ENCODE measurements at regions not wholly inside any gene's neighbourhood (a gene's known extent, or its start where the extent isn't known, plus 50 kb on each side); places are given as distances from the start of the nearest gene placed in this dataset.

DNA sequence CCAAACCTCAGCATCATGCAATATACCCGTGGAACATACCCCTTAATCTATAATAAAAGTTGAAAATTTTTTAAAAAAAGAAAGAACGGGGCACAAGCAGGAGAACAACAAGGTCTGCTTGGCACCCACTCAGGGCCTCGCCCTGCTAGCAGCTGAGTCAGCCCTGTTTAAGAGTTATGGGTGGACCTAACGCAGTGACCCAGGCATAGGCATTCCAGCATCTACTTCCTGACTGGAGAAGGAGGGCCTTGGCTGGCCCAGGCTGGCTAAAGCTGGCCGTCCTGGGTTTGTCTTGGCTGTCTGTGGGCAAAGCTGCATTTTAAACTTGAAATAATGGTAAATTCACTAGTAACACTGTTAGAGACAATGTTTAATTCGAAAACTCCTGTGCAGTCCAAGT lies 236.7 kb upstream of the PGRMC2 start:
- DNase-seq = no peak

- no peak for DNase-seq
Measured at GRCh38 chr4:128521648-128522111, 234.1 kb upstream of the PGRMC2 start.

- no peak for DNase-seq
Measured at GRCh38 chr4:128521156-128521555, 233.5 kb upstream of the PGRMC2 start.

- no peak for DNase-seq
Measured at GRCh38 chr4:128519163-128519830, 231.7 kb upstream of the PGRMC2 start.

DNA sequence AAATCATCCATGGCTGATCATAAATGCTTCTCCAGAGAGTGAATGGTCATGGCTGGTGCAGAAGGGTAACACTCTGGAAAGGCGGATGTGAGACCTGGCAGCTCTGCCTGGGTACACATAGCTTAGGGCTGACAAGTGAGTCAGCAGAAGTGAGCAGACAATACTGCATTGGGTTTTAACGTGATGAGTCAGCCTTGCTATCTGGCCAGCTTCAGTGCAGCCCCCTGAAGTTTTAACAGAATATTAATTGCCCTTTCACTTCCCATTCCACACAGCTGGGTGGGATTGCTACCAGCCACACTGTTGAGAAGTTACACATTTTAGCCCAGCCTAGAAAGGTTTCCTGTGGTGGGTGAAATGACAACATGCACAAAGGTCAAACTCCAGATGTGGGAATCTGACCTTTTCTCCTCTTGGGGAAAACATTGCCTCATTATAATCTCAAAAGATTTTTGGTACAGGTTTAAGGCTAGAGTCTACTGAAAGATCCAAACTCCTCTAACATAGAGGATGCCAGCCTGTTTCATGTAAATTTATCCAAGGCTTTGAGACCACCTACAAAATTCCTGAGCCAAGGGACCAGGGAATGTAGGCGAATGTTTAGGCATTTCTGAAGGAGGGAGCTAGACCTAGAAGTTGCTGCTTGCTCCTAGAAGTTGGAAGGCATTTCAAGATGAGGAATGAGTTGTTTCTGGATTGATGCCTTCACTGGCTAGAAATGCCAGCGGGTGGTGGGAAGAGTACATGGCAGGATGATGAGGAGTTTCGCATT lies 230.3 kb upstream of the PGRMC2 start:
- DNase-seq = no peak

- no peak for DNase-seq
Measured at GRCh38 chr4:128517096-128517738, 229.6 kb upstream of the PGRMC2 start.

DNA sequence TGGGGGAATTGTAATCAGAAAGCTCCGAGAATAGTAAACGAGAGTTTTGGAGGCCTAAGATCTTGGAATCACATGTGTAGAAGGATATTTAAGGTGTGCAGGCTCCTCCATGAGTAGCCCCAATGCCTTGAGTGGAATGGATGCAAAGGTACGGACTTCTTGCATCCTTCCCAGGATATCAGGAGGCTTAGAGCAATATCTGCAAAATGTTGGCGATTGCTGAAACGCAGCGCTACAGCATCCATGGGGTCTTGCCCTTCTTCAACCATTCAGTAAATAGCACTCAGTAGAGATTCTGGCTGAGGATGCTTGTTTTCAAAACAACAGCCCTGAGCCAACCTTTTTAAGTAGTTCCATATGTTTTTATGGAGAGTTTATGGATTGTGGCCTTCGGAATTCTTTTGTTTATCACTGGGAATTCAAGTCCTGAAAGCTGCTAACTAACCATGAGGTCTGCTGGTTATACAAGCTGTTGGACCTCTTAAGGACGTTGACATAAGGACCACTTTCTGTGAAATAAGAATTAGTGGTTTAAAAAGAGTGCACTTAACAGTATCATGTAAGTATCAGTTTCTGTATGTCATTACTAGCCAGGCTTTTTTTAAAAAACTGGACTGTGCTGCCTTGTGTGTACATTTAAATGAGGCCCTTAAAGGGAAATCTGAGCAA lies 228.8 kb upstream of the PGRMC2 start:
- DNase-seq = no peak

DNA sequence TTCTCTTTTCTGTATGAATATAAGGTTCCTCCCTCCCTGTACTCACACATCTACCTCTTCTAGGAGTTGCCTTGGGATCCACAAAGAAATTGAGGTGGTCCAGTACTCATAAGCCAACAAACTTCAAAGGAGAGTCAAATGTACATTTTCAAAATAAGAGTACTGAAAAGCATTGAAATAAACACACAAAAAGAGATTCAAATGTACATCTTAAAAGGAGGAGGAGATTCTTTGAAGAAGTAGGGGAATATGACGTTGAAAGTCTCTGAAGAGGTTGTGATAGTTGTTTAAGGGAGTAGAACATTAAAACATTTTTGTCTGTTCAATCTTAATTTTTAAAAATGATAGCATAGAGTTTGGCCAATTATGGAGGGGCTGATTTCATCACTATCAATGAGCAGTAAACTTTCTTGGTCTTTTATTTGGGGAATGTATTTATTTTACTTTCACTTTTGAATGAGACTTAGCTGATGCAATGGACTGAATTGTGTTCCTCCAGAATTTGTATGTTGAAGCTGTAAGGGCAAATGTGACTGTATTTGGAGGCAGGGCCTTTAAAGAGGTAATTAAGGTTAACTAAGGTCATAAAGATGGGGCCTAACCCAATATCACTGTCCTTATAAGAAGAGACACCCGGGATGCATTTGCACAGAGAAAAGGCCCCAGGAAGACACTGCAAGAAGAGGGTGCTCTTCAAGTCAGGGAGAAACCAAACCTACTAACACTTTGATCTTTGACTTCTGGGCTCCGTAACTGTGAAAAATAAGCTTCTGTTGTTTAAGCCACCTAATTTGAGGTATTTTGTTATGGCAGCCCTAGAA lies 226.3 kb upstream of the PGRMC2 start:
- no peak for DNase-seq

DNA sequence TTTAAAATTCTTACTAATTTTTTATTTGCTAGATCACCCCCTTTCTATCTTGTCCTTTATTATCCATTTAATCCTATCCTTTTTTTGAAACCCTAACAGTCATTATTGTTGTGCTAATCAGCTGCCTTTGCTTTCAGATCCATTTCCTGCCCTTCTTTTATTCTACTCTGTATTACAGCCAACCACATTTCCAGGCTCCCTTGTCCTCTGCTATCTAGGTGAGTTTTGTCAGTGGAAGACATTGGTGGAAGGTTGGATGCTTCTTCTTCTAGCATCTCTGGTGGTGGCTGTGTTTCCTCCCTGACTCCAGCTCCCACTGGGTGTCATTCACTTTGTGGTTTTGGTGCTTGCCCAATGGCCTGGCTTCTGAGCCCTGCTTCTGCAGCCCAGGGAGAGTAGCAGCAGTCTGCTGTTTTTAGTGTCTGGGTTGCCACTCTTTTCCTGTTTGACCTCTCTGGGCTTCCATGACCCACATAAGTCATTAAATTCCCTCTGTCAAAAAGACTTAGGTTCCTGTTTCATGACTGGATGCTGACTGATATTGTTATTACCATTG lies 225.2 kb upstream of the PGRMC2 start:
- DNase-seq = no peak

DNA sequence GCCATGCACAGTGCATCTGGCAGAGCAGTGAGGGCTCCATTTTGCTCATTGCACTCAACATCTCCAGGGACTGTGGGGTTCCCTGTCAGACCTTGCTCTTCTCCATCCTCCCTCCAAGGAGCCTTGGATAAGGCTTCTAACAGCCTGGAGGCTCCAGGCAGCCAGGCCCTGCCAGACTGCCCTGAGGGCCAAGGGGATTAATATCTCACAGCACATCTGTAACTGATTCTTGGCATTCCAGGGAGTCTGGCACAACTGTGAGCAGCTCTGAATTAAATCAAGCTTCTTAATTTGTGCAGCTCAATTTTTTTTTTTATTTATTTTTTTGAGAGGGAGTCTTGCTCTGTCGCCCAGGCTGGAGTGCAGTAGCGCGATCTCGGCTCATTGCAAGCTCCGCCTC lies 224.5 kb upstream of the PGRMC2 start:
- DNase-seq = no peak

DNA sequence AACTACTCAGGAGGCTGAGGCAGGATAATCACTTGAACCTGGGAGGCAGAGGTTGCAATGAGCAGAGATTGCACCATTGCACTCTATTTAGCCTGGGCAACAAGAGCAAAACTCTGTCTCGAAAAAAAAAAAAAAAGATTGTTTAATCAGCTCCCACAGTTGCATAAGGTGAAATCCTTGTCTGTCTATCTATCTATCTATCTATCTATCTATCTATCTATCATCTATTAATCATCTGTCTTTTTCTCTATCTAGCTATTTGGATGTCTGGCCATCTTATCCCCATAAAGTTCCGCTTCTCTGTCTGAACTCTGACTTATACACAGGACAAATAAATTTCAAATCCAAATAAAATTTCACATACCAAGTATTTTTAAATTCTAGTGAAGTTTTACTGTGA lies 223.2 kb upstream of the PGRMC2 start:
- no peak for DNase-seq

DNA sequence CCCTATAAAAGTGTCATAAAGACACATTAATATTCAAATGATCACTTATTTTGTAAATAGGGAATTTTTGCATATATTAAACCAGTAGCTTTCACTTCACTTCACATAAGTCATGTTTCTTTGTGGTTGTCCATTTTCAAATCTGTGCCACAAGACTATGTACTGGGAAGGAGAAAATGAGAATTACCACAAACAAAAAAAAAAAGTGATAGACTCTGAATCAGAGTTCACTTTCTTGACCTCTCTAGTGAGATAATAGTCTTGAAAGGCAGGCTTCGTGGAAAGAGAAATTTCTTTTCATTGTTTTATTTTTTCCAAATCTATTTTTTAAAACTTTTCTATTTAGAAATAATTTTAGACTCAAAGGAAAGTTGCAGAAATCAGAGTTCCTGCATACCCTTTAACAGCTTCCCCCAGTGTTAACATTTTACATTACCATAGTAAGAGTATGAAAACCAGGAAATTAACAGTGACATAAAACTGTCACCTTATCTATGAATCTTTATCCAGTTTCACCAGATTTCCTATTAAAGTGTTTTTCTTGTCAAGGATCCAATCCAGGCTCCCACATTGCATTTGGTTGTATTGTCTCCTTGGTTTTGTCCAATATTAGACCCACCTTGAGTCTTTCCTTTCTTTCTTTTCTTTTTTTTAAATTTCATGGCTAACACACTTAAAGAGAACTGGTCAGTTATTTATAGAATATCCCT lies 215.4 kb upstream of the PGRMC2 start:
- DNase-seq = no peak

DNA sequence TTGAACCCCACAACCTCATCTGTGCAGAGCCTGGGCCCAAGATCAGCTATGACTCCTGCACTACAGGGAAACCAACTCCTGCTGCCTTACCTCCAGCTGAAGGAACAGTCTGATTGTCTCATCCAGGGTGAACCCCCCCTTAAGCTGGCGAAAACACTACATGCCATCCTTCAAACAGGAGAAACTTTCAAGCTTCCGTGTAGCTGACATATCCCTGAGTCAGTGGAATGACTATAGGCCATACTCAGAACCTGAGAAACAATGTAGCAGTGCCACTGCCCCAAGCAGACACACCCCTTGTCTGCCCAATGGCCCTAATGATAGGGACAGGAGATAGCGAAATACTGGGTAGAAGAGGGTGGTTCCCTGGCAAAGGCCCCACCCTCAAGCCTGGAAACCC lies 213.6 kb upstream of the PGRMC2 start:
- DNase-seq = no peak

- no peak for DNase-seq
Measured at GRCh38 chr4:128488055-128488705, 200.6 kb upstream of the PGRMC2 start.

- no peak for DNase-seq
Measured at GRCh38 chr4:128484896-128485295, 197.3 kb upstream of the PGRMC2 start.

GRCh38 chr4:128483816-128484215 lies 196.2 kb upstream of the PGRMC2 start:
- no peak for DNase-seq

DNA sequence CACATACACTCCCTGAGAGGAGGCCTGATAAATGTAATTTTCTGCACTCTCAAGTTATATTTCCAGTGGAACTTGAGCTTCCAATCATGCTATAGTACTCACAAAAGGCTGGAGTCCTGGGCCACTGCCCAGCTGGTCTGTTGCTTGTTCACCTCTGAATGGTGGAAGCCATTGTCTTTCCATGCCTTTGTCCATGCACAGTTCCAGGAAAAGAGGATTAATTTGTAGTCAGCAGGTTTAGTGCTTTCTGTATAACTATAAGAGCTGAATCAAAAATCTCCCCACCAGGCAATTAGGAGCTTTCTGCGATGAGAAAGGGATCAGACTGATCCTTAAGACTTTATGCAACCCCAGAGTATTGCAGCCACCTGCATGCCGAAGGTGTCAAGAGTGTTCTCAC lies 195.4 kb upstream of the PGRMC2 start:
- DNase-seq = no peak

GRCh38 chr4:128481752-128482480 lies 194.3 kb upstream of the PGRMC2 start:
- DNase-seq = no peak

DNA sequence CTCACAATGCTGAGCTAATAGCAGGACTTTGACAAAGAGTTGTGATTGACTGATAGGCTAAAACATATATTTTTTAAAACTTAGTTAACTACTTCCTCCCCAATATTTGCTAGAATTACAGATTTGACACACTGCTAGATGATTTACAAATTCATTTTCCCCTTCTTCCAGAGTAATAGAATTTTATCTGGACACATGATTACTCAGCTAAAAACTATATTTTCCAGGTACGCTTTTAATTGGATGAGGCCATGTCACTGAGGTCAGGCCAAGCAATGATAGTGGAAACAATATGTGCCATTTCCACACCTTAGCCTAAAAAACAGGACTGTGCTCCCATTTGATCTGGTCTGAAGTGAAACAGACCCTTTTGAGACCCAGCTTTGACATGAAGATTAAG lies 193.3 kb upstream of the PGRMC2 start:
- DNase-seq = no peak

GRCh38 chr4:128477540-128477939 lies 189.9 kb upstream of the PGRMC2 start:
- no peak for DNase-seq
